Fibroblast of lung (primary cell): ENCODE measurements at regions not wholly inside any gene's neighbourhood (a gene's known extent, or its start where the extent isn't known, plus 50 kb on each side); places are given as distances from the start of the nearest gene placed in this dataset.

Experiments
- DNase-seq, 2 donors: peaks; one replicate each; pipeline versions ENCODE4 v3.0.0 to v3.0.0-alpha.2; 2010; ENCODE audit warnings: low read depth in 2 of 2
- H2AFZ ChIP-seq: 2 replicates; pipeline ENCODE4 v1.5.1; 2012; ENCODE audit warnings: low read length, control low read depth, inconsistent platforms
- H3K27ac ChIP-seq: 2 replicates; pipeline ENCODE4 v1.5.1; 2011; ENCODE audit warnings: low read length, control low read depth; ENCODE audit not compliant: insufficient read depth
- H3K27me3 ChIP-seq: 2 replicates; pipeline ENCODE4 v1.5.1; 2011; ENCODE audit warnings: mild to moderate bottlenecking, low read length; ENCODE audit not compliant: control insufficient read depth, insufficient read depth
- H3K36me3 ChIP-seq: 2 replicates; pipeline ENCODE4 v1.5.1; 2011; ENCODE audit warnings: low read length; ENCODE audit not compliant: control insufficient read depth, insufficient read depth
- H3K4me1 ChIP-seq: 2 replicates; pipeline ENCODE4 v1.5.1; 2011; ENCODE audit warnings: low read length; ENCODE audit not compliant: control insufficient read depth, insufficient read depth; ENCODE audit errors: extremely low read depth
- H3K4me2 ChIP-seq: 2 replicates; pipeline ENCODE4 v1.5.1; 2011; ENCODE audit warnings: low read length, control low read depth; ENCODE audit not compliant: insufficient read depth; ENCODE audit errors: extremely low read depth
- H3K4me3 ChIP-seq, 4 experiments: fragments of 200-600 bp in 1 of 4; sonication (generic) in 1 of 4; replicated peaks in 1 of 4; 2 replicates each; pipeline ENCODE4 v1.5.1; 2011 to 2016; ENCODE audit warnings: low read length in 4 of 4, low read depth in 3 of 4, mild to moderate bottlenecking in 3 of 4, control low read depth in 2 of 4, inconsistent platforms in 1 of 4, mixed read lengths in 1 of 4; ENCODE audit not compliant: insufficient read depth in 1 of 4; ENCODE audit errors: control extremely low read depth in 1 of 4
- H3K79me2 ChIP-seq: 2 replicates; pipeline ENCODE4 v1.5.1; 2012; ENCODE audit warnings: mild to moderate bottlenecking, low read length, inconsistent platforms; ENCODE audit not compliant: control insufficient read depth, insufficient read depth
- H3K9ac ChIP-seq: 2 replicates; pipeline ENCODE4 v1.5.1; 2011; ENCODE audit warnings: mild to moderate bottlenecking, low read length, control low read depth; ENCODE audit not compliant: insufficient read depth
- H3K9me3 ChIP-seq: 2 replicates; pipeline ENCODE4 v1.5.1; 2012; ENCODE audit warnings: low read depth, low read length; ENCODE audit not compliant: control insufficient read depth, insufficient read depth
- H4K20me1 ChIP-seq: 2 replicates; pipeline ENCODE4 v1.5.1; 2011; ENCODE audit warnings: low read length; ENCODE audit not compliant: control insufficient read depth, insufficient read depth; ENCODE audit errors: extremely low read depth
- CTCF ChIP-seq, 2 donors: IDR thresholded peaks in 1 of 2; conservative IDR thresholded peaks in 1 of 2; 1 replicate in 1 of 2; 2 replicates in 1 of 2; pipeline ENCODE4 v1.5.1; 2011 to 2012; ENCODE audit warnings: low read length in 2 of 2, control low read depth in 1 of 2, inconsistent platforms in 1 of 2, low read depth in 1 of 2, mild to moderate bottlenecking in 1 of 2
- EZH2 ChIP-seq: IDR thresholded peaks from 2 replicates; pipeline ENCODE4 v1.5.1; 2012; ENCODE audit warnings: low read length, control low read depth, mild to moderate bottlenecking; ENCODE audit errors: missing control alignments

- H4K20me1 ChIP-seq: no peaks in the 10 kb centered on the region
- H3K27ac ChIP-seq: no peak overlapping the region
- H3K79me2 ChIP-seq: no peaks in the 10 kb centered on the region
- DNase-seq: no peak
- no peak overlapping the region for H3K4me3 ChIP-seq
- H3K4me2 ChIP-seq: no peak overlapping the region
- no peaks in the 10 kb centered on the region for H3K4me1 ChIP-seq
- no peaks in the 10 kb centered on the region for H3K9me3 ChIP-seq
- no peak for TF ChIP-seq EZH2
- TF ChIP-seq CTCF (conservative IDR thresholded peaks at IDR 0.05 in 1 of 2, IDR thresholded peaks at IDR 0.05 in 1 of 2; ENCODE audit: low read depth in 1 of 2, low read length in 2 of 2): no peak
- no peak overlapping the region for H3K9ac ChIP-seq
- no peaks in the 10 kb centered on the region for H3K36me3 ChIP-seq
- H2AFZ ChIP-seq: no peak overlapping the region
- H3K27me3 ChIP-seq: no peaks in the 10 kb centered on the region
These were observed 142.8 kb downstream of the SLC7A11 start for GRCh38 chr4:138099385-138099784.

- TF ChIP-seq EZH2 (no peak), CTCF (conservative IDR thresholded peaks at IDR 0.05 in 1 of 2, IDR thresholded peaks at IDR 0.05 in 1 of 2; ENCODE audit: low read depth in 1 of 2, low read length in 2 of 2) (no peak)
- Histone ChIP-seq H3K79me2 (no peaks in the 10 kb centered on the region), H2AFZ (no peak overlapping the region), H3K36me3 (no peaks in the 10 kb centered on the region), H3K9me3 (no peaks in the 10 kb centered on the region), H3K27ac (no peak overlapping the region), H3K4me2 (no peak overlapping the region), H3K4me3 (no peak overlapping the region), H4K20me1 (no peaks in the 10 kb centered on the region), H3K9ac (no peak overlapping the region), H3K4me1 (no peaks in the 10 kb centered on the region), H3K27me3 (no peaks in the 10 kb centered on the region)
- peak in 1 of 2 donors; percentile 33 for DNase-seq
These were observed 144.1 kb downstream of the SLC7A11 start for GRCh38 chr4:138097912-138098600.

GRCh38 chr4:138096384-138097062 is 145.6 kb downstream of the SLC7A11 start:
- no peaks in the 10 kb centered on the region for H3K36me3 ChIP-seq
- H3K27ac ChIP-seq: no peak overlapping the region
- no peak overlapping the region for H2AFZ ChIP-seq
- no peak for DNase-seq
- H3K27me3 ChIP-seq: no peaks in the 10 kb centered on the region
- H4K20me1 ChIP-seq: no peaks in the 10 kb centered on the region
- no peaks in the 10 kb centered on the region for H3K9me3 ChIP-seq
- H3K4me2 ChIP-seq: no peak overlapping the region
- H3K79me2 ChIP-seq: no peaks in the 10 kb centered on the region
- TF ChIP-seq CTCF (conservative IDR thresholded peaks at IDR 0.05 in 1 of 2, IDR thresholded peaks at IDR 0.05 in 1 of 2; ENCODE audit: low read depth in 1 of 2, low read length in 2 of 2): no peak
- TF ChIP-seq EZH2: no peak
- H3K4me1 ChIP-seq: no peaks in the 10 kb centered on the region
- H3K9ac ChIP-seq: no peak overlapping the region
- H3K4me3 ChIP-seq: no peak overlapping the region
